ENCODE measurements at regions not wholly inside any gene's neighbourhood (a gene's known extent, or its start where the extent isn't known, plus 50 kb on each side); places are given as distances from the start of the nearest gene placed in this dataset.

- TF ChIP-seq POLR2A (IDR thresholded peaks at IDR 0.05), result no peak
- TF ChIP-seq CTCF (IDR thresholded peaks at IDR 0.05), result no peak
Measured at GRCh38 chr11:110883256-110883655, 171.0 kb upstream of the ARHGAP20 start.

Measured in lower leg skin (tissue), 3 donors.